DMS79 treated with DMSO at 0.1 percent for 48 hours (cell line): ENCODE measurements at regions not wholly inside any gene's neighbourhood (a gene's known extent, or its start where the extent isn't known, plus 50 kb on each side); places are given as distances from the start of the nearest gene placed in this dataset.
A peak's percentile ranks its signal among the peaks of the same experiment; 100 is the strongest.

Experiments
- DNase-seq: peaks from one replicate; lab custom pipeline; 2025; lab: John Stamatoyannopoulos, UW

DNA sequence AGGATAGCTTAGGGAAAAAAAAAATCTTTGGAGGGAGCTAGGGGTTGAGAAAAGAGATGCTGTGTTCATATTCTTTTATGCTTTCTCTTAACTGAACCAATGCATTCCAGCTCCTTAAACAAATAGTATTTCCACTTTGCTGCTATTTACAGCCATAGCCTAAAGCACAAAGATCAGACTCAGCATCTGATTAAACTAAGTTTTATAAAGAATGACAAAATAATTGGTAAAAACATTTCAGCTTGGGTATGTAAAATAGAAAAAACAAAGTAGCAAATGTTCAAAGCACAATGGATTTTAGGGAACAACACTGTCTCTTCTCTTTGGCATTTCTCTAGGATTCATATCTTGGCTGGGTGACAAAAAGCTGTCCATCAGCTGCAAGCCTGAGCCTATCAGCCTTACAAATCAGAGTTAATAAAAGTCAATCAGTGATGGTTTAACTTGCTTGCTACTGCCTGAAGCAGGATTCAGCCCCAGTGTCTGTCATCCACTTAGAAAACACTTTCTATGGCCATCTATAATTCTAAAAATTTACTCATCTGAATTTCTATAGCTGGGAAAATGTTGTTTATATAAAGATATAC lies 232.1 kb upstream of the CDIN1 start:
- no peak for DNase-seq

DNA sequence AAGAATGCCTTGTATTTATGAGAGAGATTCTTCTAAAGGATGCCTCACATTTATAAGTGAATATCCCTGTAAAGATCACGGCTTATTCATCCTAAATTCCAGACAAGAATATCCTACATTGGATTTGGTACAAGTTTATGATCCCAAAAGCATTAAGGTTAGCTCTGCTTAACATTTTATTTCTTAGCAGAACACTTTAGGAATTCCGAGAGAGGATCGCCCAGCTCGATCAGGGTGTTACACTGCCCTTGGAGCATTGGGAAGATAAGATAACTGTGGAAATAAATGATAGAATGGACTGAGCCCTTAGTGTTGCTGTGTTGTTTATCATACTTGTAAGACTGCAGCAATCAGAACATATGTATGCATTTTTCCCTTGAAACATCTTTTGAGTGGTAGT lies 223.0 kb upstream of the CDIN1 start:
- DNase-seq: no peak

DNA sequence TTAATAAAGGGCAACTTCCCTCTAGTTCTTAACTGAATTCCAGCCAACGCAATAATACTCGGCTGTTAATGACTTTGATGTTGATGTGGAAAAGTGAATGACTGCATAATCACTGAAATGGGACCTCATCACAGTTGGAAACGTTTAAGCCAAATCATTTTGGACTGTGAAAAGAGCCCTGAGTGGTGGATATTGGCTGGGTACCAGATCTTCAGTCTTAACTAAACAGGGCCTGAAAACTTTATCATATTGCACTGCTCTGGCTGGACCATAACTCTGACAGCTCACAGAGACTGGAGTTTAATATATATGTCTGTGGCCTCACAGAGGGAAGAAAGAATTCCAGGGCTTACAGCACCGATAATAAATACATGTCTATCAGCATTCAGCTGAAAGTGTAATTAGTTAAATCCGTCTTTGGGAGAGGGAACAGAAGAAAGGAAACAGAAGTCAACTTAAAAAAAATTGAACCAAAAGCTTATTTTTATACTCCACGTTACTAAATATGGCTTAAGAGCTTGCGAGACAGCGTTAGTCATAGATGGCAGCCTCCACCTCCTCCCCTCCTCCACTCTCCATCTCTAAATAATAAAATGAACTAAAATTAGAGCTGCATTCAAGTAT lies 222.3 kb upstream of the CDIN1 start:
- no peak for DNase-seq

DNA sequence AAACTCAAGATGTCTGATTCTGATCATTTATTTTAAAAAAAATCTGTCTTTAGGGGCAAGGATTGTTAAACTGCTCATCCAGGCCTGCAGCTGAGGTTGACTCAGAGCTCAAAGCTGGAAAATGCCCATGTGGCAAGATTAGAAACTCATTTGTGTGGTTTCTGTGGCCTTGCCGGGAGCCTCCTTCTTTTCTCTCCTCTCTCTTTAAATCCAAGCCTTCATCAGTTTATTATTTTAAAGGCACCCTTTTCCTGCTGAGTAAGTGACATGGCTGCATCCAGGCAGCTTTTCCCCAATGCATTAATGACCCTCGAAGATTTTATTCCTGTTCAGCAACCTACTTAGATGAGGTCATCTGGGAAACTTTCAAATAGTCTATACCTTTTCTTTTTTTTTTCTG lies 221.3 kb upstream of the CDIN1 start:
- no peak for DNase-seq

DNA sequence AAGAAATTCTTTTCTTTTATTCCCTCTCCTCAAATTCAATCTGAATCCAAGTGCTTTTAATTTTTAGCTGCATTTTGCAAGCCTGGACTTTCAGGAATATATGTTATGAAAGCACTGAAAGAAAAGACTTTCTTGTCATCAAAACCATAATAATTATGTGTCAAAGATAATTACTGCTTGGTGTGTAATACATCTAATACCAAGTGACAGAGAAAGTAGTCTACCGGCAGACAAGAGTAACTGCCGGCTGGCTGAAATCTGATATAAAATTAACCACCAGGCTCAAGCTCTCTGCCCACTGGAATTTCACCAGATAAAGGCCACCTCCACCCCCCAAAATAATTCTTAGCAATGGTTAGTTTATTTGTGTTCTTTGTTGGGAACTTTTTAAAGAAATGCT lies 220.9 kb upstream of the CDIN1 start:
- DNase-seq: no peak

DNA sequence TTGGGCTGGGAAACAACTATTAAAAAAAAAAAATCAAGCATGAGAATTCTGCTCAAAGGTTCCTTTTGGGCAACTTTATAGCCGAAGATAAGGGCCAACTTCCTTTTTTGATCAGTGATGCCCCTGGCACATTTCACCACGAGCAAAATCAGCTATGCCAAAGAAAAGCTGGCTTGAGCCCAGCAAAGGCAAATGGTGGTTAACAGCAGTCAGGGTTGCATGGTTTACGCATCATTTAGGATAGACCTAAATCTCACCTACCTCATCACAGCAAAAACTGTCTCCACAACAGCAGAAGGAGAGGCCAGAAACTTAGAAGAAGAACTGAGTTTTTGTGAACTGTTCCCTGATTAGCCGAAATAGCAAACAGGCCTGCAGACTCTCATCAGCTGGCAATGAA lies 220.1 kb upstream of the CDIN1 start:
- DNase-seq: peak; percentile 3

DNA sequence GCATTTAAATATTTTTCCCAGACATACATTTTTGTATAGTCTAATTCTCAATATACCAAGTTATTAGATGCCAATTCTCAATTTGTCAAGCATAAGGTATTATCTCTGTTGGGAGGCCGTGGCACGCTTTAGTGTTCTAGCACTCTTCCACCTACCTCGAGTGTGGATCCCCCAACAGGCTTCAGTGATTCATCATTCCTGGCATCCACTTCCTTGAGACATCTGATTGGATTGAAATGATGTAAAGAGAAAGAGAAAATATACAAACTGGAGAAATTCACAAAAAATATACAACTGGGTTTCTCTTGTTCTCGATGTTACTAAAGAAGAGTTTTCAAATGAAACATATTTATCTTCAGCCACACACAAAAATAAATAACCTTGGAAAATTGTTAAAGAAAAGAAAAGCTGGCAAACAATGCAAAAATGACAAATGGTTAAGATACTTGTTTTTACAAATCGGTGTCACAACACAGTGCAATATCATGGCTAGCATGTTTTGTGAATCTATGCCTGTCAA lies 218.0 kb upstream of the CDIN1 start:
- DNase-seq: no peak

DNA sequence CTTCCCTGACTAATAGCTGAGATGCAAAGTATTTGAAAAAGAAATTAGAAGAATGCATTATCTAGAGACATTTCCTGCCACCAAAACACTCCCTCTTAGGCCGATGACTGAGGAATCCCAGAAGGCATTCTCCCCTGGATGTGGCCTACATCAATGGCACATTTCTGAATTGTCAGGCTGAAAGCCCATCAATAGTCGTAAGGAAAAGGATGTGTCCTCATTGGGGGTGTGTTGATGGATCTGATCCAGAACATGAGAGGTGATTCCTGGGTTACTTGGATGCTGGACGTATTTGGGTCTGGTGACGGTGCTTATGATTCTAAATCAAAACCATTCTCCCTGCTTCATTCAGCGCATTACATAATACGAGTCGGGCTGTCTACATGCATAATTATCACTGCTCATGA lies 216.9 kb upstream of the CDIN1 start:
- DNase-seq: no peak

DNA sequence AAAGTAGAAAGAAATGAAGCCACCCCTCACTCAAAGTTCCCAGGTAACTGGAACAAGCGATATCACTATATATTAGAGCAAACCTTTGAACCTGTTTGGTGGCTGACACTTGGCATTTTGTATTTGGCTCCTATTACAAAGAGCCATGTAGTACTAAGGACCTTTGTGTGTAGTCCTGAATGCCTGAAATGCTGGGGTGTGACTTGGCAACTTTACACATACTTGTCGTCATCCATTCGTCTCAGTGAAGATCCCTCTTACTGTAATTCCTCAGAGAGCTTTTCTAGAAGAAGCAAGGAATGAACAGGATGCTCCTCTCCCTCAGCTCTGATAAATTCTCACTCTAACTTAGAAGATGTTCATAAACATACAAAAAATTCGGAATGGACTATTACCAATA lies 216.1 kb upstream of the CDIN1 start:
- DNase-seq: no peak

DNA sequence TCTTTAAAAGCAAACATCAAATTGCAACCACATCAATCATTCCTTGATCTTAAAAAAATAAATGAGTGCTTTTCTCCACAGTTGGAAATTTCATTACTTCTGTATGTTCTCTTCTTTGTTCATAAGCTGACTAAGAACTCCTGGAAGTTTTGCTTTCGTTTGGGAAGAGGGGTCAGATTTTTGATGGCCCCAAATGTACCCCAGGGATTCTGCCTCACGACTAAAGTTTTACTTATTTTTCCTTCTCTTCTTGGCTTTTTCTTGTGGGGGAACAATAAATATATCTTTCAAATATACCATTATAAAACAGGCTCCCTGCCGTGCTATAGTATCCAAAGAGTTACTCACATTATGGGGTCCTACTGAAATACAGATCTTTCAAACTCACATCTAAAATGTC lies 215.0 kb upstream of the CDIN1 start:
- no peak for DNase-seq

DNA sequence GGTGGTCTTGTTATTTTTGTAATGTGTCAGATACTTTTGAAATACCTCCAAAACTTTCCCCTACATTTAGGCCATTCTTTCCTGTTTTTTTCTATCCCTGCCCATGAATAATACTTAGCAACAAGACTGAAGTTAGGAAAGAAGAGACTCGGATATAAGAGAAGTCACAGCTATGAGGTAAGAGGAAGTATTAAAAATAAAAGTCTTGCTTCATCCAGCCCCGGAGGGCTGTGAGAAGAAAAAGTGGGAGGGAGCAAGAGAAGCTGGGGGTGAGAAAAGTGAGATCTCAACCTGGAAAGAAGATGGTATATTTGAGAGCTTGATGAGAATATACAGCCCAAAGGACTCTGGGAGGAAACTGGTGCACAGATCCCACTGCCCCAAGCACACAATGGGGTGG lies 213.5 kb upstream of the CDIN1 start:
- no peak for DNase-seq

DNA sequence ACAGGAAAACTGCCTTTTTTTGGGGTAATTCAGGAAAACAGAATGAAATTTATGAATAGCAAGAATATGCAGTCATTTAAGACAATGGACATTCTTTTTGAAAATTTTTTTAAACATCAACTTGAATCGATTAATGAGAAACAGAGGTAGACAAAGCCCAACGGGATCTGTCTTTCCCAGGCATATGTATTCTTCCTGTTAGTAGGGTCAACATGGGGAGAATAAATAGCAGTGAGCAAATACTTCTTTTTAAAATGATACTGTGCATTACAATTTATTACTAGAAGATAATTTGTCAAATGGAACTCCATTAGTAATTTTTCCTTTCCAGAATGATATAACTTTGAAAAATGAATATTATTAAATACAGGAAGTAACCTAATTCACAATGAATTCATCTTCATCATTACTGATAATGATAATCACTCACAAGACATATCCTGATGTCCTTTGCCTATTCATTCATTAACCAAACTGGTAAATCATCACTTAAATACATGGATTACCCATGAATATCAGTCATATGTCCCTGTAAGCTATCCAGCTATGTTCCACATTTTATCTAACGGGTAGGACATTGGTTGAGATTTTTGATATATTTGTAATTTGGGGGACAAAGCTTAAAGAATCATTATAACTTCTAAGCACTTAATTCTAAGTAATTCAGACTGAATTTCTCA lies 209.2 kb upstream of the CDIN1 start:
- no peak for DNase-seq

DNA sequence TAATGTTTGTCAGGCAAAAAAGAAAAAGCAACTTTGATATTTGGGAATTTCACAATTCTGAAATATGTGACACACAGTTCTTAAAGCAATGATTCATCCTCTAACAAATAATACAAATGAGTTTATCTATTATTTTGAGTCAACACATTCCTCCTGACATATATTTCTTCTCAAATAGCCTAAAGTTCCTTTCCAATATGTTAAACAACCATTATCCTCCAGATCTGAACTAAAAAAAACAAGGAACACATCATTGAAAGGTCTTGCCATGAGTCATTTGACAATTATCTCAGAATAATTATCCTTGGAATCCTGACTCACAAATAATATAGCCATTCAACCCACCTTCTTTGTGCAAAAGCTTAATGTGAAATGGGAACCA lies 208.7 kb upstream of the CDIN1 start:
- no peak for DNase-seq

DNA sequence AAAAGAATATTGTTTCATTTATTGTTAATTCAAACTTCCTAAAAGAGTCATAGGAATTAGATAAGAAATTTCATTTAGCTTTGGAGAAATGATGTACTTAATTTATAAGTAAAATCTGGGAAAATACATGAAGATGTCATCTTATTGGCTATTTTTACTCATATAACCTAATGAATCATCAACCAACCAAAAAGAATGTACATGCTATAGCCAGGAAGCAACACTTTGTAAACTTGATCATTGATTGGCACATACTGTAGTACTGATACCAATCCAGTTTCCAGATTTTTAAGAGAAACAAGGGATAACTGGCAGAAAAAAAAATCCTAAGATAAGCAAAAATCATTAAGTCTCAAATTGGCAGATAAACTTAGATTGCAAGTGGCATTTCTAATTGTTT lies 207.9 kb upstream of the CDIN1 start:
- no peak for DNase-seq

DNA sequence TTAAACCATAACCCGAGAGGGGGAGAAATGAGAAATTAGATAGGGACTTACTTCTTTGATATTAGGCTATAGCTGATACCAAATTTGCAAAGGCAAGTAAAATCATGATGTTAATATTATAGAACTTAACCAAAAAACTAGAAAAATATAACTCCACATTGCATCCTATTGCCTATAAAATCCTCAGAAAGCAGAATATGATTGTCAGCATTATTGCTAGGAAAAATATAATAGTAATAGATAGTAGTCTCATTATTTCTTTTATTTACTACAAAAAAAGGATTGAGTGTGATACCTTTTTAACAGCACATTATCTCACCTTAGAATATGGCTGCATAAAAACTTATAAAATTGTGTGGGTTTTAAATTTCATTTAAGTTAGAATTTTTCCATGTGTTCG lies 206.5 kb upstream of the CDIN1 start:
- no peak for DNase-seq

DNA sequence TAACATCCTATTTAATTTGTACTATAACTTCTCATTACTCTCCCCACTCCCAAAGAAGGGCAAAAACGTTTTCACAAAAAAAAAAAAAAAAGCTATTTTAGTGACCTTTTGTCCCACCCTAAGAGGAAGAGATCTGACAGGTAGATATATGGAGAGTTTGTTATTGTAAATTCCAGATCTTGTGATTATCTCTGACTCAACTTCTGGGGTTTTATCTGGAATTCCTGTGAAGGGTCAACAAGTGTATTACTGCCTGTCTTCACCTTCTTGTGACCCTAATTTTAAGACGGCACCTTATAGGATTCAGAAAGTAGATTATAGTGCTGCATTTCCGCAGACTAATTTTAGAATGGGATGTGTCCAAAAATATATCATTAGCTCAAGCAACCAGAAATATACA lies 205.9 kb upstream of the CDIN1 start:
- no peak for DNase-seq

DNA sequence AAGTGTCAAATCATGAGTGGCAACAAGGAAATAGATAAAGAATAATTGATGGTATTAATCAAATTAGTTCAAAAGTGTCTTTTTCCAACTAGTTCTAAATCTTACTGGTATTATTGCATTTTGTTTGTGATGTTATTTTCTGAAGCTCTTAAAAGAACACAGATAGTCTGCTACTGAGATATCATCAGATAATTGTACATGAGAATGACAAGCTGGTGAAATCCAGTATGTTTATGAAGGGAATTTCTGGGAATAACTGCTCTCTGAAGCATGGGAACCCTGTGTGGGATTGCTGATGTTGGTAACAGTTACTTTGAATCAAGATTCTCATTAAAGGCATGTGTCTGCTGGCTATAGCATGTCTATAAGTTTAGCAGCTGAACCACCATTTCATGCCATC lies 190.3 kb upstream of the CDIN1 start:
- no peak for DNase-seq

DNA sequence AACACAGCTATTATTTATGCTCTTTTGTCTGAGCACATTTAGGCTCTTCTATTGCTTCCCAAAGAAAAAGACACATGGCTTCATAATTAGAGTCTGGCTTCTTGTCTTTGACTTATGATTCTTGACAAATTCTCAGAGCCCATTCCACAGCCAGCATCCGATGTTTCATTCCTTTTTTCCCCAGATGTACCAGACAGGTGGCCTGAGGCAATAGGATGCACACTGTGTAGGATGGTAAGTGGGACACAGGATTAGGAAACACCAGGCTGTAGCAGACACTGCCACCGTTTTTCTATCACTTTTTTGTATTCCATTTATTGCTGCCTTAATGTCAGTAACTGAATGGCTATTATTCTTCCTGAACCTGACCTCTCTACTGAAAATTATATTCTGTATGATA lies 188.9 kb upstream of the CDIN1 start:
- DNase-seq: no peak

DNA sequence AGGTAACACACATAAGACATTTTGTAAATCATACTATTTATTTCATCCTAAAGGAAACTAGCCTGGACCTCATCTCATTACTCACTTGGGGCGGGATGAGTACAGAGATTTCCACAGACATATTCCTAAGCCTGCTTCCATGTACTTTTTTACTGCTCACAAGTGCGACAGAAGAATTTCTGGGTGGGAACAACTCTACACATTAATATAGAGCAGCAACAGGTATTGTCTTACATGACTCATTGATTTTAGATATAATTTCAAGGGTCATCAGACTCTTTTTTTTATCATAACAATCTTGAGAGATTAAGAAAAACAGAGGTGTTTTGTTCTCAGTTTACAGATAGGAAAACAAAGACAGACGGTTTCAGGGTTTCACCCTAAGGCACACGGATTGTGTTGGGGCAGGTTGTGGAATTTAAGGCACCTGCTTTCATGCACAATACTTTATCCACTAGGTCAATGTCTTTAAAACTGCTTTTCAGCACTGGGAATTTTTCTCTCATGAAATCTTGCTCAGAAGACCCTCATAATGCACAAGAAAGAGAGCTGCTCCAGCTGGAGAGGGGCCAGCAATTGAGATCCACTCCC lies 186.7 kb upstream of the CDIN1 start:
- DNase-seq: no peak

DNA sequence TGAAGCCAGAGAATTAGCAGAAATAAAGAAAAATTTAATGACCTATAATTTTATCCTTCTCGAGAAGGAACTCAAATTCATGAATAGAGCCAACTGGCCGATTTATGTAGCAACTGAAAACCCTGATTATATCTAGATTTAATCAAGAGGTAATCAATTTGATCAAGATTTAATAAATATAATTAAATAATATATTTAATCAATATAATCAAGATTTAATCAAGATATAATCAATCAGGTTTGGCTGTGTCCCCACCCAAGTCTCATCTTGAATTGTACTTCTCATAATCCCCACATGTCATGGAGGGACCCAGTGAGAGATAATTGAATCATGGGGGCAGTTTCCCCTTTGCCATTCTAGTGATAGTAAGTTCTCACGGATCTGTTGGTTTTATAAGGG lies 181.2 kb upstream of the CDIN1 start:
- DNase-seq: no peak

DNA sequence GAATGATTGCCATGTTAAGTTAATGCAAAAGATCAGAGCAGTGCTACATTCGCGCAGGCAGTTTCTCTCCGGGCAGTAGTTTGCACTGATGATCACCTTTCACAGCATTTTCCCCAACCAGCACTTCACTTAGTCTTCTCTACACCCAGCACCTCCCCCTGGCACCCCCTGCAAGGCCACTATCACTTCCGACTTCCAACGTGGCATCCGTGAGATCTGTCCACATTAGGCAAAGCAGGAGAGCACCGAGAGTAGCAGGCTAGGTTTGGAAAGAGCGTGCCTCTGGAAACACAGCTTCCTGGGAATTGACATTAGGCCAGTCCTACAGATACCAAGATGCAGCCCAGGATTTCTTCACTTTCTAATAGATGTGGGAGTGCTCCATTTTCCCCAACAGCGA lies 180.2 kb upstream of the CDIN1 start:
- DNase-seq: no peak

DNA sequence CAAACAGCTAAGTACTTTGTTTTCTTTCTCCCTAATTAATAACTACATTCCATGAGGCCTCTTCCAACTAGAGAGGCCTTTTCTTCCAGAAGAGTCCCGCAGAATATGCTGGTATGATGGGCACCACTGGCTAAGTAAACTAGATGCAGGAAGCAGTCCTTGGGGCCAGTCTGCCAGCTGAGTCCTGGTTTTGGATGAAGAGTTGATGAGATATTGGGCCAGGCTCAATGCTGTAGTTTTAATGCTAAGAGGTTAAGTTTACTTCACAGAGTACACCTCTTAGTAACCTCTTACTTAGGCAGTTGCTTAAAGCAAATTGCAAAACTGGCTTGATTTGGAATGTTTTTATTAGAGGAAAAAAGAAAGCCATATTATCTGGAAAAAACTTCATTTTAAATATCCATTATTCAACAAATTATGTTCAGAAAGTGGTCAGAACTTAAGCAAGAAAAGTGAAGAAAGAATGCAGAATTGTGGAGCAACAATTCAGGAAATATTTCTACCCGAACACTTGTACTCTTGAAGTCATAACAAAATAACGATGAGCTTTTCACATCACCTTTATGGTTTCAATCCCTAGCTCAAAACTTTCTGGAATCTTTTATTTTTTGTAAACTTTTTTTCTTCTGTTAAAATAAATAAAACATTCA lies 178.4 kb upstream of the CDIN1 start:
- no peak for DNase-seq

DNA sequence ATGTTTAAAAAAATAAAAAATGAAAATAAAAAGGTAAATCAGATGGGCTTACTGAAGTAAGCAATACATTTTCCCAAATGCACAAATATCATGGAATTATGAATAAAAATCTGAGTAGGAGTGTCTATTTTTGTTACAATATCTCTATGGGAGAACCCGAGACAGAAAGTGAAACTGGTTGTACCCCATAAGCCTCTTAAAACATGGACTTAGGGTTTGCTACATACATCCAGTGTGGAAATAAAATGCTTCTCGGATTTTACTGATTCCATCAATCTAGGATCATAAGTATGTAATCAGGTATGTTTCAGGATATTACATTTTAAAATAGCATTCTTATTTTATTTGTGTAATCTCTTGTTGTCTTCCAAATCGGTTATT lies 177.8 kb upstream of the CDIN1 start:
- DNase-seq: no peak
